Adrenal gland (tissue), 9 donors: ENCODE measurements at regions not wholly inside any gene's neighbourhood (a gene's known extent, or its start where the extent isn't known, plus 50 kb on each side); places are given as distances from the start of the nearest gene placed in this dataset.

Source experiments
- DNase-seq, 7 donors: peaks; one replicate each; pipeline ENCODE4 v3.0.0-alpha.2; 2019 to 2020
- H3K27ac ChIP-seq, 5 donors: fragments of 200-600 bp; sonication (generic) in 4 of 5; 1 replicate in 3 of 5; 2 replicates in 2 of 5; pipeline versions ENCODE4 v1.5.1 to v1.8.0; 2016 to 2020; ENCODE audit warnings: mild to moderate bottlenecking in 1 of 5
- H3K27me3 ChIP-seq: fragments of 200-600 bp; 2 replicates; pipeline ENCODE4 v1.8.0; 2021
- H3K36me3 ChIP-seq, 2 donors: fragments of 200-600 bp; replicated peaks in 1 of 2; 1 replicate in 1 of 2; 2 replicates in 1 of 2; pipeline versions ENCODE4 v1.5.1 to v1.8.0; 2018 to 2022
- H3K4me1 ChIP-seq, 2 donors: fragments of 200-600 bp; replicated peaks in 1 of 2; 1 replicate in 1 of 2; 2 replicates in 1 of 2; pipeline versions ENCODE4 v1.5.1 to v1.8.0; 2018 to 2021
- H3K4me3 ChIP-seq, 4 donors: fragments of 200-600 bp; sonication (generic) in 3 of 4; one replicate each; pipeline ENCODE4 v1.5.1; 2016 to 2018
- H3K9me3 ChIP-seq, 3 donors: fragments of 200-600 bp; sonication (generic) in 1 of 3; replicated peaks in 1 of 3; 1 replicate in 2 of 3; 2 replicates in 1 of 3; pipeline versions ENCODE4 v1.5.1 to v1.8.0; 2016 to 2021
- POLR2A ChIP-seq, 2 donors: fragments of 450-650 bp; IDR thresholded peaks; one replicate each; pipeline ENCODE4 v1.6.1; 2017; ENCODE audit warnings: antibody characterized with exemption in 2 of 2, mild to moderate bottlenecking in 2 of 2, moderate library complexity in 1 of 2
- WGBS, 4 donors: extraction: QIAGEN DNeasy Blood & Tissue Kit in 2 of 4; methylation state at CpG; one replicate each; pipeline versions ENCODE4 v1.1.5 to v1.1.7; 2013 to 2017; 5-methylcytosine and 5-hydroxymethylcytosine counted together
- intact Hi-C, 2 donors: fragments of 100-400 bp; cut with DNase I; formaldehyde crosslinking; loops; one replicate each; pipeline versions ENCODE4 v1.14.1 to v1.15.0; 2022 to 2023
- TF ChIP-seq, protein P1 (sequence below), 6 experiments: fragments of 450-650 bp in 4 of 6; fragments of 200-600 bp in 2 of 6; sonication (generic) in 1 of 6; IDR thresholded peaks; 1 replicate in 5 of 6; 2 replicates in 1 of 6; pipeline versions ENCODE4 v1.5.1 to v1.8.0; 2016 to 2021; ENCODE audit warnings: antibody characterized with exemption in 6 of 6, mild to moderate bottlenecking in 2 of 6, moderate library complexity in 1 of 6
- donor health status: healthy with polysubstance abuse.
- donor health status: Bipolar disorder and iron deficiency.
- donor health status: DM: yes; HTN: yes; CAD: no.
- donor health status: DM: no; HTN: no; CAD: no.
- donor health status: DM: no; HTN: no; CAD: no.

DNA sequence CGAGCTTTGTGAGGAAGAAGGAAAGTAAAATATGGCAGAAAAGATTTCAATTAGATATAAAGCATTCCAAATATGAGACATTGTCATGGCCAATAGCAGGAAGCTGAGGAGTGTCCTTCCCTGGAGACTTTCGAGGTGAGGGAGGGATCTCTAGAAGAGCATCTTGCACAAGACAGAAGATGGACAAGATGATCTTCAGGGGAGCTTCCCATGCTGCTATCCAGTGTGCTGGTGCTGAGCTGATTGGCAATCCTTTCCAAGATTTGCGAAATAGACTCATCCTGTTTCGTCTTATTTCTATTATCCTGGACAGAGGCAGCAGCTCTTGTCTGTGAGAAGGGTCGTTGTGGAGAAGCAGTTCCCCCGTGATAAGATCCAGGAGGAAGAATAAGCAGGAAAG, 342.0 kb upstream of the CAMK1G start:
- H3K4me3 ChIP-seq: no peak overlapping the region
- TF ChIP-seq, protein P1, sequence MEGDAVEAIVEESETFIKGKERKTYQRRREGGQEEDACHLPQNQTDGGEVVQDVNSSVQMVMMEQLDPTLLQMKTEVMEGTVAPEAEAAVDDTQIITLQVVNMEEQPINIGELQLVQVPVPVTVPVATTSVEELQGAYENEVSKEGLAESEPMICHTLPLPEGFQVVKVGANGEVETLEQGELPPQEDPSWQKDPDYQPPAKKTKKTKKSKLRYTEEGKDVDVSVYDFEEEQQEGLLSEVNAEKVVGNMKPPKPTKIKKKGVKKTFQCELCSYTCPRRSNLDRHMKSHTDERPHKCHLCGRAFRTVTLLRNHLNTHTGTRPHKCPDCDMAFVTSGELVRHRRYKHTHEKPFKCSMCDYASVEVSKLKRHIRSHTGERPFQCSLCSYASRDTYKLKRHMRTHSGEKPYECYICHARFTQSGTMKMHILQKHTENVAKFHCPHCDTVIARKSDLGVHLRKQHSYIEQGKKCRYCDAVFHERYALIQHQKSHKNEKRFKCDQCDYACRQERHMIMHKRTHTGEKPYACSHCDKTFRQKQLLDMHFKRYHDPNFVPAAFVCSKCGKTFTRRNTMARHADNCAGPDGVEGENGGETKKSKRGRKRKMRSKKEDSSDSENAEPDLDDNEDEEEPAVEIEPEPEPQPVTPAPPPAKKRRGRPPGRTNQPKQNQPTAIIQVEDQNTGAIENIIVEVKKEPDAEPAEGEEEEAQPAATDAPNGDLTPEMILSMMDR (IDR thresholded peaks at IDR 0.05): no peak
- TF ChIP-seq POLR2A (IDR thresholded peaks at IDR 0.05): no peak
- no peaks in the 10 kb centered on the region for H3K36me3 ChIP-seq
- H3K27ac ChIP-seq: no peak overlapping the region
- intact Hi-C loops: no loop called here
- no peak for DNase-seq
- 55 to 63% (median 61%) methylated on average over 6 of the region's 6 CpGs for WGBS, 4 donors
- H3K9me3 ChIP-seq: no peaks in the 10 kb centered on the region
- H3K4me1 ChIP-seq: no peaks in the 10 kb centered on the region
- H3K27me3 ChIP-seq: no peaks in the 10 kb centered on the region

DNA sequence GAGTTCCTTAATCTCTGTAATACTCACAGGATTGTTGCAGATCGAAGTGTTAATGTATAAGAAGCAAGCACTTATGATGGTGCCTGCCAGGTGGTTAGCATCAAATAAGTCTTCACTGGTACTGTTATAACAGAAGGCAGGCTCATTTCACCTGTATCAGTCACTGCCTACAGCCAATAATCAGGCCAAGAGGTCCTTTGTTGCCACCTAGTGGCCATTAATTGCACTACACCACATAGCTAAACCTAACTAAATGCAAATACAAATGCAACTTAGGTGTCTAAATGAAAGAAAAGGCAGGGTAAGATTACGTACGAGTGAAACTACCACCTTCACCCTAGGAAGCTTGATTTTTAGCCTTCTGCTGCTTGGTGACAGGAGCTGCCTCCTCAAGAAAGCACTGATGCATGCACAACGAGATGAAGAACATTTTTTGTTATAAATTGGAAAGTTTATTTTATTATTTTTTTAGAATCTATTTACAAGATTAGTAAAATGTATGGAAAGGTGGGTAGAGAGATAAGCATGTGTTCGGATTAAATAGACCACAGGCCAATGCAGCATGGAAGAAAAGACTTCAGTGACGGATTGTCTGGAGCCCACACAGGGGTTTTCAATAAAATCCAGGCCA, 334.8 kb upstream of the CAMK1G start:
- no peaks in the 10 kb centered on the region for H3K36me3 ChIP-seq
- 30 to 37% (median 32%) methylated on average over 6 of the region's 6 CpGs for WGBS, 4 donors
- no peaks in the 10 kb centered on the region for H3K4me1 ChIP-seq
- intact Hi-C loops: loop anchor here in 1 of 2 donors (5.0 kb wide), 1 partner anchor 596 kb away; no protein-coding TSS in a partner anchor
- no peak overlapping the region for H3K27ac ChIP-seq
- no peaks in the 10 kb centered on the region for H3K27me3 ChIP-seq
- TF ChIP-seq, protein P1 (IDR thresholded peaks at IDR 0.05): peak; percentile 59 to 95 (median 84)
- no peak for TF ChIP-seq POLR2A (IDR thresholded peaks at IDR 0.05)
- H3K9me3 ChIP-seq: no peaks in the 10 kb centered on the region
- DNase-seq: peak; percentile 23 to 85 (median 56)
- no peak overlapping the region for H3K4me3 ChIP-seq

DNA sequence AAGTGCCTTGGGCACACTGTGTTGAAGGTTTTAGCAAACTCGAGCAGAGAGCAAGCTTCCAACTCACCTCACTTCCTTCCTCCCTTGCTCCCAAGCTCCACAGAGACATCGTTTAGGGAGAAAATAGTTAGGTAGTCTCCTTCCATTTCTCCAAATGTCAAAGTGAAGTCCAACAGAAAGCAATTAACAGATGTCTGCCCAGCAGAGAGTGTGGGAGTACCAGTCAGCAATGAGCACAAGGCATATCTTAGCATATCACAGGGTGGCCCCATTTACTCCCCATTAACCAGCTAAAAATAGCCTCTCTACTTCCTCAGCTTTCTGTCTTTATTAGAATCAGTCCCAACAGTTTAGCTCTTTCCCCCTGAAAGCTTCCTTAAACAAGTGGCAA, 334.2 kb upstream of the CAMK1G start:
- Histone ChIP-seq H3K4me1 (no peaks in the 10 kb centered on the region), H3K27ac (no peak overlapping the region), H3K4me3 (no peak overlapping the region), H3K9me3 (no peaks in the 10 kb centered on the region), H3K36me3 (no peaks in the 10 kb centered on the region), H3K27me3 (no peaks in the 10 kb centered on the region)
- 16 to 36% (median 27%) methylated on average over 2 of the region's 2 CpGs for WGBS, 4 donors
- no peak for TF ChIP-seq POLR2A (IDR thresholded peaks at IDR 0.05)
- TF ChIP-seq, protein P1 (IDR thresholded peaks at IDR 0.05): no peak
- intact Hi-C loops: loop anchor here in 1 of 2 donors (5.0 kb wide), 1 partner anchor 597 kb away; no protein-coding TSS in a partner anchor
- no peak for DNase-seq

DNA sequence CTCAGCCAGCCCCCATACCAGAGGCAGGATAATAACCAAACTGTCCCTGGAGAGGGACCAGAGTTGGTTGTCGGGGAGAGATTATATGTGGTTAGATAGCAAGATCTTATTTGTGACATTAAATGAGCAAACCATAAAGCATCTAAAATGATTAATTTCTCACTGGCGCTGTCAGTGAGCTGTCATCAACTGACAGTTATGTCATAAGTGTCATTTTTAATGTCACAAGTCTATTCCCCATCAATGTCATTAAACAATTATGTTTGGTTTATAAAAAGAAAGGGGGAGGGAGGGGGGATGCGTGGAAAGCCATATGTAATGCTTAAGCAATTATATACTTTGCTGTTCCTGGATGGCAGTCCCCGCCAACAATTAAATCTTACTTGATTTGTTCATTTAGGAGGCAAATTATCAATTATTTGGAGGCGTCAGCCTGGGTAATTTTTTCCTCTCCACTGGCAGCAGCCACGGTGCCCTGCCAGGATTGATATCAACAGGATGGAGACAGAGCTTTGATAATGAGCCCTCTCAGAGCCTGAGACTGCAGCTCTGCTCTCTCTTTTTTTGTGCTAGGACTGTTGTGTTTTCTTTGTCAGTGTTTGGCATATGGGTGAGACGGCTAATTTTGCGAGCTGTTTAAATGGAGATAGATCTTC, 333.6 kb upstream of the CAMK1G start:
- intact Hi-C loops: loop anchor here in 1 of 2 donors (5.0 to 10.0 kb wide), 2 partner anchors 105 to 598 kb away; no protein-coding TSS in a partner anchor
- H3K27ac ChIP-seq: no peak overlapping the region
- no peaks in the 10 kb centered on the region for H3K4me1 ChIP-seq
- TF ChIP-seq, protein P1 (IDR thresholded peaks at IDR 0.05): no peak
- TF ChIP-seq POLR2A (IDR thresholded peaks at IDR 0.05): no peak
- no peak overlapping the region for H3K4me3 ChIP-seq
- WGBS, 4 donors: 59 to 64% (median 61%) methylated on average over 8 of the region's 8 CpGs
- no peaks in the 10 kb centered on the region for H3K9me3 ChIP-seq
- no peak for DNase-seq
- no peaks in the 10 kb centered on the region for H3K27me3 ChIP-seq
- no peaks in the 10 kb centered on the region for H3K36me3 ChIP-seq
